ENCODE measurements at regions not wholly inside any gene's neighbourhood (a gene's known extent, or its start where the extent isn't known, plus 50 kb on each side); places are given as distances from the start of the nearest gene placed in this dataset.

- peaks cover 15% of the 10 kb centered on the region for H3K4me1 ChIP-seq (ENCODE audit: low read depth)
- no peak for DNase-seq
- H3K36me3 ChIP-seq (ENCODE audit: low read depth) = no peaks in the 10 kb centered on the region
- intact Hi-C loops (cut with DNase I, micrococcal nuclease) = no loop called here
- no peaks in the 10 kb centered on the region for H3K9me3 ChIP-seq
- no peak overlapping the region for H3K4me3 ChIP-seq
- TF ChIP-seq CTCF (IDR thresholded peaks at IDR 0.05) = no peak
- ATAC-seq = no peak
These were observed 129.7 kb downstream of the CEP57L1 start for GRCh38 chr6:109224994-109225393.

GRCh38 chr6:109224107-109224875, 129.0 kb downstream of the CEP57L1 start:
- intact Hi-C loops (cut with DNase I, micrococcal nuclease) = no loop called here
- no peak for TF ChIP-seq CTCF (IDR thresholded peaks at IDR 0.05)

GRCh38 chr6:109222848-109223247, 127.5 kb downstream of the CEP57L1 start:
- intact Hi-C loops (cut with DNase I, micrococcal nuclease) = no loop called here
- Histone ChIP-seq H3K9me3 (no peaks in the 10 kb centered on the region), H3K4me1 (ENCODE audit: low read depth) (no peaks in the 10 kb centered on the region), H3K4me3 (no peak overlapping the region), H3K36me3 (ENCODE audit: low read depth) (no peaks in the 10 kb centered on the region)
- ATAC-seq = no peak
- no peak for TF ChIP-seq CTCF (IDR thresholded peaks at IDR 0.05)
- no peak for DNase-seq

More at GRCh38 chr6:109224107-109224875, 129.0 kb downstream of the CEP57L1 start:
- Histone ChIP-seq H3K9me3 (no peaks in the 10 kb centered on the region), H3K4me1 (ENCODE audit: low read depth) (peaks cover 8% of the 10 kb centered on the region), H3K36me3 (ENCODE audit: low read depth) (no peaks in the 10 kb centered on the region), H3K4me3 (no peak overlapping the region)
- DNase-seq (no peak), ATAC-seq (no peak)

- DNase-seq = no peak
- no peaks in the 10 kb centered on the region for H3K4me1 ChIP-seq (ENCODE audit: low read depth)
- H3K9me3 ChIP-seq = no peaks in the 10 kb centered on the region
- no peak for ATAC-seq
- no peak overlapping the region for H3K4me3 ChIP-seq
- no peaks in the 10 kb centered on the region for H3K36me3 ChIP-seq (ENCODE audit: low read depth)
- intact Hi-C loops (cut with DNase I, micrococcal nuclease) = no loop called here
- no peak for TF ChIP-seq CTCF (IDR thresholded peaks at IDR 0.05)
These were observed 126.4 kb downstream of the CEP57L1 start for GRCh38 chr6:109221543-109222195.

All from mucosa of descending colon (tissue), 3 donors.